Stimulated activated CD8-positive, alpha-beta memory T cell treated with anti-CD3 and anti-CD28 coated beads, Interleukin-12 subunit alpha, Interleukin-12 subunit beta, amount 100 ng/mL, for 24 hours (primary cell): ENCODE measurements at regions not wholly inside any gene's neighbourhood (a gene's known extent, or its start where the extent isn't known, plus 50 kb on each side); places are given as distances from the start of the nearest gene placed in this dataset.
A peak's percentile ranks its signal among the peaks of the same experiment; 100 is the strongest.
"Not testable (repeated sequence)": the region's sequence is repeated elsewhere in the genome, so short reads cannot be mapped to it uniquely, and the experiment has no call there.

Source experiments
- DNase-seq: peaks from one replicate; pipeline ENCODE4 v3.0.0-alpha.2; 2020; ENCODE audit errors: extremely low read depth

- DNase-seq = no peak
Measured at GRCh38 chr5:99061711-99062110, 132.9 kb upstream of the CHD1 start.

GRCh38 chr5:99061299-99061698, 132.5 kb upstream of the CHD1 start:
- DNase-seq = no peak

GRCh38 chr5:99060306-99061261, 131.8 kb upstream of the CHD1 start:
- peak; percentile 51 for DNase-seq

GRCh38 chr5:99059685-99060084, 130.9 kb upstream of the CHD1 start:
- DNase-seq = no peak

GRCh38 chr5:99058466-99058865, 129.7 kb upstream of the CHD1 start:
- DNase-seq = no peak

- DNase-seq = no peak
Measured at GRCh38 chr5:99054972-99055371, 126.2 kb upstream of the CHD1 start.

- DNase-seq = no peak
Measured at GRCh38 chr5:99045871-99046270, 117.1 kb upstream of the CHD1 start.

- not testable (repeated sequence) for DNase-seq
Measured at GRCh38 chr5:99043257-99043656, 114.5 kb upstream of the CHD1 start.

- peak; percentile 5 for DNase-seq
Measured at GRCh38 chr5:99037668-99038067, 108.9 kb upstream of the CHD1 start.

- DNase-seq = no peak
Measured at GRCh38 chr5:99035942-99036341, 107.1 kb upstream of the CHD1 start.

GRCh38 chr5:99034336-99034735, 105.5 kb upstream of the CHD1 start:
- no peak for DNase-seq

- DNase-seq = no peak
Measured at GRCh38 chr5:99033014-99033900, 104.5 kb upstream of the CHD1 start.

GRCh38 chr5:99032234-99033013, 103.6 kb upstream of the CHD1 start:
- no peak for DNase-seq

GRCh38 chr5:99030906-99031440, 102.2 kb upstream of the CHD1 start:
- DNase-seq = no peak

- DNase-seq = no peak
Measured at GRCh38 chr5:99029172-99029571, 100.4 kb upstream of the CHD1 start.

- not testable (repeated sequence) for DNase-seq
Measured at GRCh38 chr5:99028170-99028569, 99.4 kb upstream of the CHD1 start.

GRCh38 chr5:99025298-99026045, 96.7 kb upstream of the CHD1 start:
- DNase-seq = no peak

- DNase-seq = no peak
Measured at GRCh38 chr5:99023330-99023729, 94.5 kb upstream of the CHD1 start.

- no peak for DNase-seq
Measured at GRCh38 chr5:99022250-99022649, 93.4 kb upstream of the CHD1 start.

- DNase-seq = no peak
Measured at GRCh38 chr5:99020698-99021048, 91.9 kb upstream of the CHD1 start.
